K562 (cell line): ENCODE measurements at regions not wholly inside any gene's neighbourhood (a gene's known extent, or its start where the extent isn't known, plus 50 kb on each side); places are given as distances from the start of the nearest gene placed in this dataset.

Experiments used
- FIP1L1 ChIP-seq: fragments of 200-400 bp; formaldehyde crosslinking; IDR thresholded peaks from 2 replicates; pipeline ENCODE4 v1.6.1; 2018; ENCODE audit warnings: mild to moderate bottlenecking, low read depth, low read length; ENCODE audit not compliant: poor library complexity, severe bottlenecking
- GATAD2A ChIP-seq: fragments of 450-650 bp; IDR thresholded peaks from 2 replicates; pipeline ENCODE4 v1.6.1; 2017
- ILF3 ChIP-seq: fragments of 450-650 bp; IDR thresholded peaks from 2 replicates; pipeline ENCODE4 v1.6.1; 2018; ENCODE audit warnings: antibody characterized with exemption, mild to moderate bottlenecking, moderate library complexity, borderline replicate concordance
- OTX1 ChIP-seq: fragments of 450-650 bp; formaldehyde crosslinking; IDR thresholded peaks from 2 replicates; pipeline ENCODE4 v1.4.0; 2022; ENCODE audit warnings: mild to moderate bottlenecking
- PHB2 ChIP-seq: fragments of 450-650 bp; IDR thresholded peaks from 2 replicates; pipeline ENCODE4 v1.6.1; 2017; ENCODE audit warnings: low read depth
- PPARD ChIP-seq: fragments of 250-450 bp; sonication (Bioruptor Pico); IDR thresholded peaks from 2 replicates; pipeline ENCODE4 v1.8.0; 2022; ENCODE audit warnings: inconsistent platforms, mild to moderate bottlenecking, moderate library complexity
- SMARCE1 ChIP-seq: fragments of 450-650 bp; IDR thresholded peaks from 2 replicates; pipeline ENCODE4 v1.7.1; 2016; ENCODE audit warnings: mild to moderate bottlenecking
- TAF1 ChIP-seq: IDR thresholded peaks from 2 replicates; pipeline ENCODE4 v1.6.1; 2011; ENCODE audit warnings: mild to moderate bottlenecking, low read length, moderate library complexity; ENCODE audit not compliant: insufficient read depth, control insufficient read depth, severe bottlenecking; ENCODE audit errors: extremely low read depth
- ZNF12 ChIP-seq: sonication (generic); formaldehyde crosslinking; IDR thresholded peaks from 2 replicates; pipeline ENCODE4 v1.4.0; 2020; ENCODE audit warnings: mild to moderate bottlenecking, missing genetic modification reagents
- ZNF121 ChIP-seq: sonication (generic); formaldehyde crosslinking; conservative IDR thresholded peaks from 2 replicates; pipeline ENCODE4 v1.8.0; 2022; ENCODE audit warnings: missing genetic modification reagents
- TF ChIP-seq, protein P1 (sequence below): fragments of 450-650 bp; conservative IDR thresholded peaks from 2 replicates; pipeline ENCODE4 v1.6.1; 2016; ENCODE audit warnings: missing genetic modification characterization, low read depth, mild to moderate bottlenecking, control low read depth, missing compliant biosample characterization
- TF ChIP-seq, protein P2 (sequence below): fragments of 250-450 bp; sonication (Bioruptor Pico); IDR thresholded peaks from 2 replicates; pipeline ENCODE4 v1.6.1; 2021; ENCODE audit warnings: mild to moderate bottlenecking
- TF ChIP-seq, protein P3 (sequence below), 2 experiments: fragments of 450-650 bp; formaldehyde crosslinking in 1 of 2; IDR thresholded peaks; 2 replicates each; pipeline versions ENCODE4 v1.4.0 to v1.6.1; 2014 to 2020; ENCODE audit warnings: mild to moderate bottlenecking in 2 of 2, borderline replicate concordance in 1 of 2, low read depth in 1 of 2
- TF ChIP-seq, protein P4 (sequence below): IDR thresholded peaks from 2 replicates; pipeline ENCODE4 v1.6.1; 2014; ENCODE audit warnings: antibody characterized with exemption

DNA sequence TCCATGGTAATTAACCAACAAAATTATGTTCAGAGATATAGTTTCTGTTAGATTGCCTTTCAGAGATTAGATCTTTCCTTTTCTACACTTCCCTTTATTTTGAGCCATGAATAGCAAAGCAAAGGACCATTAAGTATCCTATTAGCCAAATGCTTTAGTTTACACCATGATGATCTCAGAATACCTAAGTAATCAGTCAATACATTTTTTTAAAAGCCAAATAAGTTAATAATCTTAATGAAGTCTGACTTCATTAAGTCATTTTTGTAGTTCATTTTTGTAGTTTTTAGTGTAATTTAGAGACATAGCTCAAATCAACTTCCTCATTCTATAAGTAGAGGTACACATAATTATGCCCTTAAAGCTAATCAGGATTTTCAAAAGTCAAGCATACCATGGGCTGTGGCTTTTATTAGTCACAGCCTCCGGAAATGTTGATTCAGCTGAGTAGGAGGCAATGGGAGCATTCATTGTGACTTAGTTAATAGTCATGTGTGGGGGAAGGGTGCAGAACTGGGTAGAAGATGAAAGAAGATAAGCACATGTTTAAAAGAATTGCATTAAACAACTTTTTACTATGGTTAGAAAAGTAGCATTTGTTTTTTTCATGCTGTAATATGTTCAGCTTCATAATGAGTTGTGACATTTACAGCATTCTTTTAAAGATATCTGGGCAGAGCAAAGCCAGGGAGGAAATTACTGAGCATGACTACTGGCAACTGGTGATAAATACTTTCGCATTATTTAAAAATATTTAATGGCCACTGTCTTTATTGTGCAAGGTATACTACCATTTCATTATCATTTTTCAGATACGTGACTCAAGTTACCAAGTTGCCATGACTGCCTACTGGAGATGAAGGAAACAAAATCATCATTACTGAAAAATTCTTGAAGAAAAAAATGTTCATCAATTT, 57.3 kb upstream of the CCDC71L start (continued):
- TF ChIP-seq, protein P1, sequence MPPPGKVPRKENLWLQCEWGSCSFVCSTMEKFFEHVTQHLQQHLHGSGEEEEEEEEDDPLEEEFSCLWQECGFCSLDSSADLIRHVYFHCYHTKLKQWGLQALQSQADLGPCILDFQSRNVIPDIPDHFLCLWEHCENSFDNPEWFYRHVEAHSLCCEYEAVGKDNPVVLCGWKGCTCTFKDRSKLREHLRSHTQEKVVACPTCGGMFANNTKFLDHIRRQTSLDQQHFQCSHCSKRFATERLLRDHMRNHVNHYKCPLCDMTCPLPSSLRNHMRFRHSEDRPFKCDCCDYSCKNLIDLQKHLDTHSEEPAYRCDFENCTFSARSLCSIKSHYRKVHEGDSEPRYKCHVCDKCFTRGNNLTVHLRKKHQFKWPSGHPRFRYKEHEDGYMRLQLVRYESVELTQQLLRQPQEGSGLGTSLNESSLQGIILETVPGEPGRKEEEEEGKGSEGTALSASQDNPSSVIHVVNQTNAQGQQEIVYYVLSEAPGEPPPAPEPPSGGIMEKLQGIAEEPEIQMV (tag) = no peak
- TF ChIP-seq GATAD2A (0 out of 2 replicates have a peak, but pooled peaks have one; percentile 66), TAF1 (no peak), FIP1L1 (no peak), PPARD (no peak), ZNF12 (CRISPR knock-in tag) (no peak), PHB2 (no peak), ZNF121 (CRISPR knock-in tag) (no peak), OTX1 (CRISPR knock-in tag) (no peak), SMARCE1 (peak; percentile 100), ILF3 (0 out of 2 replicates have a peak, but pooled peaks have one; percentile 60)
- TF ChIP-seq, protein P2, sequence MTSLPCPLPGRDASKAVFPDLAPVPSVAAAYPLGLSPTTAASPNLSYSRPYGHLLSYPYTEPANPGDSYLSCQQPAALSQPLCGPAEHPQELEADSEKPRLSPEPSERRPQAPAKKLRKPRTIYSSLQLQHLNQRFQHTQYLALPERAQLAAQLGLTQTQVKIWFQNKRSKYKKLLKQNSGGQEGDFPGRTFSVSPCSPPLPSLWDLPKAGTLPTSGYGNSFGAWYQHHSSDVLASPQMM (CRISPR knock-in tag) = no peak
- TF ChIP-seq, protein P3, sequence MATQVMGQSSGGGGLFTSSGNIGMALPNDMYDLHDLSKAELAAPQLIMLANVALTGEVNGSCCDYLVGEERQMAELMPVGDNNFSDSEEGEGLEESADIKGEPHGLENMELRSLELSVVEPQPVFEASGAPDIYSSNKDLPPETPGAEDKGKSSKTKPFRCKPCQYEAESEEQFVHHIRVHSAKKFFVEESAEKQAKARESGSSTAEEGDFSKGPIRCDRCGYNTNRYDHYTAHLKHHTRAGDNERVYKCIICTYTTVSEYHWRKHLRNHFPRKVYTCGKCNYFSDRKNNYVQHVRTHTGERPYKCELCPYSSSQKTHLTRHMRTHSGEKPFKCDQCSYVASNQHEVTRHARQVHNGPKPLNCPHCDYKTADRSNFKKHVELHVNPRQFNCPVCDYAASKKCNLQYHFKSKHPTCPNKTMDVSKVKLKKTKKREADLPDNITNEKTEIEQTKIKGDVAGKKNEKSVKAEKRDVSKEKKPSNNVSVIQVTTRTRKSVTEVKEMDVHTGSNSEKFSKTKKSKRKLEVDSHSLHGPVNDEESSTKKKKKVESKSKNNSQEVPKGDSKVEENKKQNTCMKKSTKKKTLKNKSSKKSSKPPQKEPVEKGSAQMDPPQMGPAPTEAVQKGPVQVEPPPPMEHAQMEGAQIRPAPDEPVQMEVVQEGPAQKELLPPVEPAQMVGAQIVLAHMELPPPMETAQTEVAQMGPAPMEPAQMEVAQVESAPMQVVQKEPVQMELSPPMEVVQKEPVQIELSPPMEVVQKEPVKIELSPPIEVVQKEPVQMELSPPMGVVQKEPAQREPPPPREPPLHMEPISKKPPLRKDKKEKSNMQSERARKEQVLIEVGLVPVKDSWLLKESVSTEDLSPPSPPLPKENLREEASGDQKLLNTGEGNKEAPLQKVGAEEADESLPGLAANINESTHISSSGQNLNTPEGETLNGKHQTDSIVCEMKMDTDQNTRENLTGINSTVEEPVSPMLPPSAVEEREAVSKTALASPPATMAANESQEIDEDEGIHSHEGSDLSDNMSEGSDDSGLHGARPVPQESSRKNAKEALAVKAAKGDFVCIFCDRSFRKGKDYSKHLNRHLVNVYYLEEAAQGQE (IDR thresholded peaks at IDR 0.05; ENCODE audit: borderline replicate concordance) = peak; percentile 46; the same call in 1 of the 2 replicates
- TF ChIP-seq, protein P3 (CRISPR knock-in tag; IDR thresholded peaks at IDR 0.05; ENCODE audit: low read depth) = no peak
- TF ChIP-seq, protein P4, sequence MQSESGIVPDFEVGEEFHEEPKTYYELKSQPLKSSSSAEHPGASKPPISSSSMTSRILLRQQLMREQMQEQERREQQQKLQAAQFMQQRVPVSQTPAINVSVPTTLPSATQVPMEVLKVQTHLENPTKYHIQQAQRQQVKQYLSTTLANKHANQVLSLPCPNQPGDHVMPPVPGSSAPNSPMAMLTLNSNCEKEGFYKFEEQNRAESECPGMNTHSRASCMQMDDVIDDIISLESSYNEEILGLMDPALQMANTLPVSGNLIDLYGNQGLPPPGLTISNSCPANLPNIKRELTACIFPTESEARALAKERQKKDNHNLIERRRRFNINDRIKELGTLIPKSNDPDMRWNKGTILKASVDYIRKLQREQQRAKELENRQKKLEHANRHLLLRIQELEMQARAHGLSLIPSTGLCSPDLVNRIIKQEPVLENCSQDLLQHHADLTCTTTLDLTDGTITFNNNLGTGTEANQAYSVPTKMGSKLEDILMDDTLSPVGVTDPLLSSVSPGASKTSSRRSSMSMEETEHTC = no peak
